SK-N-SH treated with all-trans-retinoic acid at 6 μM for 48 hours (cell line): ENCODE measurements at regions not wholly inside any gene's neighbourhood (a gene's known extent, or its start where the extent isn't known, plus 50 kb on each side); places are given as distances from the start of the nearest gene placed in this dataset.

Experiments used
- ATAC-seq: fragments of 200-7000 bp; cut with Tn5 transposase; 3 replicates; pipeline ENCODE4 v1.9.1; 2020; ENCODE audit warnings: mild to moderate bottlenecking, moderate library complexity
- ARNTL ChIP-seq: fragments of 450-650 bp; formaldehyde crosslinking; IDR thresholded peaks from 2 replicates; pipeline ENCODE4 v1.5.0; 2020; ENCODE audit warnings: low read depth, mild to moderate bottlenecking, moderate library complexity, borderline replicate concordance
- BACH2 ChIP-seq: fragments of 250-450 bp; sonication (Bioruptor Pico); IDR thresholded peaks from 2 replicates; pipeline ENCODE4 v1.9.0; 2021; ENCODE audit warnings: mild to moderate bottlenecking, borderline replicate concordance
- CREB5 ChIP-seq: fragments of 250-450 bp; sonication (Bioruptor Pico); IDR thresholded peaks from 2 replicates; pipeline ENCODE4 v1.5.1; 2020; ENCODE audit warnings: low read depth, mild to moderate bottlenecking, moderate library complexity
- CSDC2 ChIP-seq: fragments of 250-450 bp; sonication (Bioruptor Pico); IDR thresholded peaks from 2 replicates; pipeline ENCODE4 v1.5.0; 2020; ENCODE audit warnings: mild to moderate bottlenecking, moderate library complexity
- CSRNP3 ChIP-seq: fragments of 250-450 bp; sonication (Bioruptor Pico); IDR thresholded peaks from 2 replicates; pipeline ENCODE4 v1.5.1; 2021; ENCODE audit warnings: mild to moderate bottlenecking, moderate library complexity
- GLIS3 ChIP-seq: fragments of 250-450 bp; sonication (Bioruptor Pico); IDR thresholded peaks from 2 replicates; pipeline ENCODE4 v1.5.0; 2020; ENCODE audit warnings: mild to moderate bottlenecking, moderate library complexity
- ISL1 ChIP-seq: fragments of 250-450 bp; sonication (Bioruptor Pico); IDR thresholded peaks from 2 replicates; pipeline ENCODE4 v2.1.2; 2022; ENCODE audit warnings: mild to moderate bottlenecking, moderate library complexity
- OSR1 ChIP-seq: fragments of 250-450 bp; sonication (Bioruptor Pico); IDR thresholded peaks from 2 replicates; pipeline ENCODE4 v1.8.0; 2022; ENCODE audit warnings: moderate library complexity, mild to moderate bottlenecking, inconsistent platforms
- PATZ1 ChIP-seq: fragments of 250-450 bp; sonication (Bioruptor Pico); IDR thresholded peaks from 2 replicates; pipeline ENCODE4 v1.8.0; 2020; ENCODE audit warnings: mild to moderate bottlenecking, moderate library complexity, borderline replicate concordance
- POU6F1 ChIP-seq: fragments of 250-450 bp; sonication (Bioruptor Pico); IDR thresholded peaks from 2 replicates; pipeline ENCODE4 v1.8.0; 2021; ENCODE audit warnings: low read depth, mild to moderate bottlenecking, moderate library complexity, borderline replicate concordance
- PPARA ChIP-seq: fragments of 250-450 bp; sonication (Bioruptor Pico); IDR thresholded peaks from 2 replicates; pipeline ENCODE4 v1.5.0; 2020; ENCODE audit warnings: mild to moderate bottlenecking, borderline replicate concordance
- SNAI2 ChIP-seq: fragments of 250-450 bp; sonication (Bioruptor Pico); IDR thresholded peaks from 2 replicates; pipeline ENCODE4 v1.5.0; 2020; ENCODE audit warnings: mild to moderate bottlenecking, moderate library complexity
- TCF4 ChIP-seq: fragments of 250-450 bp; sonication (Bioruptor Pico); IDR thresholded peaks from 2 replicates; pipeline ENCODE4 v1.8.0; 2021; ENCODE audit warnings: mild to moderate bottlenecking, moderate library complexity, borderline replicate concordance
- TOX ChIP-seq: fragments of 250-450 bp; sonication (Bioruptor Pico); IDR thresholded peaks from 2 replicates; pipeline ENCODE4 v1.8.0; 2021; ENCODE audit warnings: mild to moderate bottlenecking, moderate library complexity, borderline replicate concordance
- TSHZ2 ChIP-seq: fragments of 250-450 bp; sonication (Bioruptor Pico); IDR thresholded peaks from 2 replicates; pipeline ENCODE4 v1.5.0; 2020; ENCODE audit warnings: mild to moderate bottlenecking, moderate library complexity
- ZC3H10 ChIP-seq: fragments of 250-450 bp; sonication (Bioruptor Pico); IDR thresholded peaks from 2 replicates; pipeline ENCODE4 v1.5.1; 2021; ENCODE audit warnings: mild to moderate bottlenecking, moderate library complexity
- ZFP3 ChIP-seq: fragments of 250-450 bp; sonication (Bioruptor Pico); IDR thresholded peaks from 2 replicates; pipeline ENCODE4 v1.5.0; 2020; ENCODE audit warnings: mild to moderate bottlenecking, moderate library complexity
- ZFP30 ChIP-seq: fragments of 450-650 bp; formaldehyde crosslinking; IDR thresholded peaks from 2 replicates; pipeline ENCODE4 v1.5.0; 2022; ENCODE audit warnings: mild to moderate bottlenecking, moderate library complexity
- ZNF565 ChIP-seq: fragments of 450-650 bp; formaldehyde crosslinking; conservative IDR thresholded peaks from 2 replicates; pipeline ENCODE4 v1.5.0; 2020; ENCODE audit warnings: low read depth, mild to moderate bottlenecking, moderate library complexity
- ZNF70 ChIP-seq: fragments of 450-650 bp; formaldehyde crosslinking; IDR thresholded peaks from 2 replicates; pipeline ENCODE4 v1.5.0; 2020; ENCODE audit warnings: mild to moderate bottlenecking, moderate library complexity
- ZNF8 ChIP-seq: fragments of 450-650 bp; formaldehyde crosslinking; IDR thresholded peaks from 2 replicates; pipeline ENCODE4 v1.5.0; 2020; ENCODE audit warnings: mild to moderate bottlenecking, moderate library complexity

- no peak for TF ChIP-seq PPARA
- TF ChIP-seq GLIS3, result no peak
- TF ChIP-seq POU6F1 (CRISPR knock-in tag), result no peak
- no peak for TF ChIP-seq CSDC2 (CRISPR knock-in tag)
- no peak for TF ChIP-seq TSHZ2 (CRISPR knock-in tag)
- no peak for TF ChIP-seq CSRNP3 (CRISPR knock-in tag)
- TF ChIP-seq ZC3H10 (CRISPR knock-in tag), result no peak
- TF ChIP-seq OSR1, result no peak
- no peak for TF ChIP-seq ZNF70 (CRISPR knock-in tag)
- no peak for TF ChIP-seq ZNF565 (CRISPR knock-in tag)
- TF ChIP-seq SNAI2 (CRISPR knock-in tag), result no peak
- TF ChIP-seq ZFP3 (CRISPR knock-in tag), result no peak
- no peak for TF ChIP-seq ZNF8
- TF ChIP-seq ZFP30 (CRISPR knock-in tag), result no peak
- no peak for TF ChIP-seq TCF4 (CRISPR knock-in tag)
- no peak for TF ChIP-seq ARNTL (CRISPR knock-in tag)
- no peak for TF ChIP-seq TOX
- no peak for TF ChIP-seq BACH2 (CRISPR knock-in tag)
- TF ChIP-seq CREB5 (CRISPR knock-in tag), result no peak
- no peak for TF ChIP-seq PATZ1 (CRISPR knock-in tag)
- no peak for ATAC-seq
These were observed 507.8 kb upstream of the GRID2 start for GRCh38 chr4:91795947-91796346.

- no peak for ATAC-seq
- TF ChIP-seq ZFP3 (CRISPR knock-in tag), result no peak
- TF ChIP-seq TOX, result no peak
- TF ChIP-seq ZNF70 (CRISPR knock-in tag), result no peak
- no peak for TF ChIP-seq BACH2 (CRISPR knock-in tag)
These were observed 491.4 kb upstream of the GRID2 start for GRCh38 chr4:91812319-91812718.

- TF ChIP-seq CREB5 (CRISPR knock-in tag), result no peak
- no peak for TF ChIP-seq OSR1
- no peak for TF ChIP-seq ISL1 (CRISPR knock-in tag)
- no peak for TF ChIP-seq SNAI2 (CRISPR knock-in tag)
- no peak for TF ChIP-seq BACH2 (CRISPR knock-in tag)
- TF ChIP-seq ZNF8, result no peak
- TF ChIP-seq ARNTL (CRISPR knock-in tag), result no peak
- TF ChIP-seq PPARA, result no peak
- no peak for TF ChIP-seq CSRNP3 (CRISPR knock-in tag)
- no peak for TF ChIP-seq ZFP30 (CRISPR knock-in tag)
- no peak for TF ChIP-seq ZNF70 (CRISPR knock-in tag)
- no peak for TF ChIP-seq POU6F1 (CRISPR knock-in tag)
- no peak for TF ChIP-seq ZFP3 (CRISPR knock-in tag)
- no peak for ATAC-seq
These were observed 479.0 kb upstream of the GRID2 start for GRCh38 chr4:91824773-91825172.
